ENCODE measurements at regions not wholly inside any gene's neighbourhood (a gene's known extent, or its start where the extent isn't known, plus 50 kb on each side); places are given as distances from the start of the nearest gene placed in this dataset.

- no peak overlapping the region for H3K27ac ChIP-seq (ENCODE audit: low read length)
- no peaks in the 10 kb centered on the region for H3K79me2 ChIP-seq (replicated peaks; ENCODE audit: insufficient read depth, low read length)
- H3K27me3 ChIP-seq (ENCODE audit: insufficient read depth, low read depth, low read length), result no peaks in the 10 kb centered on the region
- TF ChIP-seq EP300 (conservative IDR thresholded peaks at IDR 0.05; ENCODE audit: poor library complexity, severe bottlenecking) (no peak), RAD21 (conservative IDR thresholded peaks at IDR 0.05) (no peak), SMC3 (conservative IDR thresholded peaks at IDR 0.05; ENCODE audit: poor library complexity) (no peak), POLR2AphosphoS5 (IDR thresholded peaks at IDR 0.05) (no peak), EZH2 (IDR thresholded peaks at IDR 0.05; ENCODE audit: borderline replicate concordance, insufficient read depth, low read length, poor library complexity, severe bottlenecking) (no peak)
- no peaks in the 10 kb centered on the region for H3K36me3 ChIP-seq (ENCODE audit: insufficient read depth, low read length)
- H2AFZ ChIP-seq (ENCODE audit: low read depth, low read length), result no peak overlapping the region
- no peak overlapping the region for H3K4me2 ChIP-seq (ENCODE audit: low read length)
- no peak overlapping the region for H3K4me3 ChIP-seq (ENCODE audit: low read length)
- H3K9me2 ChIP-seq (ENCODE audit: insufficient read depth, low read length), result no peaks in the 10 kb centered on the region
- no peak overlapping the region for H3K9ac ChIP-seq (ENCODE audit: low read length)
- no peaks in the 10 kb centered on the region for H4K20me1 ChIP-seq (ENCODE audit: insufficient read depth)
- H3F3A ChIP-seq (ENCODE audit: insufficient read depth, low read length, poor library complexity, severe bottlenecking), result no peaks in the 10 kb centered on the region
- H3K9me3 ChIP-seq (ENCODE audit: low read length), result no peaks in the 10 kb centered on the region
Observed at GRCh38 chr3:59303452-59303851, 253.6 kb upstream of the CFAP20DC start.

- Histone ChIP-seq H3K9me2 (ENCODE audit: insufficient read depth, low read length) (no peaks in the 10 kb centered on the region), H3F3A (ENCODE audit: insufficient read depth, low read length, poor library complexity, severe bottlenecking) (no peaks in the 10 kb centered on the region), H3K36me3 (ENCODE audit: insufficient read depth, low read length) (no peaks in the 10 kb centered on the region), H2AFZ (ENCODE audit: low read depth, low read length) (no peak overlapping the region), H4K20me1 (ENCODE audit: insufficient read depth) (no peaks in the 10 kb centered on the region), H3K4me3 (ENCODE audit: low read length) (no peak overlapping the region), H3K79me2 (replicated peaks; ENCODE audit: insufficient read depth, low read length) (no peaks in the 10 kb centered on the region), H3K27ac (ENCODE audit: low read length) (no peak overlapping the region), H3K9ac (ENCODE audit: low read length) (no peak overlapping the region), H3K9me3 (ENCODE audit: low read length) (no peaks in the 10 kb centered on the region), H3K4me2 (ENCODE audit: low read length) (no peak overlapping the region), H3K27me3 (ENCODE audit: insufficient read depth, low read depth, low read length) (no peaks in the 10 kb centered on the region)
- no peak for TF ChIP-seq CTCF (IDR thresholded peaks at IDR 0.05; ENCODE audit: poor library complexity, severe bottlenecking)
- TF ChIP-seq SMC3 (conservative IDR thresholded peaks at IDR 0.05; ENCODE audit: poor library complexity), result no peak
- no peak for TF ChIP-seq TAF1 (IDR thresholded peaks at IDR 0.05; ENCODE audit: low read depth)
- no peak for TF ChIP-seq MXI1 (conservative IDR thresholded peaks at IDR 0.05; ENCODE audit: poor library complexity, severe bottlenecking)
- TF ChIP-seq REST (IDR thresholded peaks at IDR 0.05; ENCODE audit: borderline replicate concordance), result no peak
- no peak for TF ChIP-seq POLR2AphosphoS5 (IDR thresholded peaks at IDR 0.05)
- no peak for TF ChIP-seq EZH2 (IDR thresholded peaks at IDR 0.05; ENCODE audit: borderline replicate concordance, insufficient read depth, low read length, poor library complexity, severe bottlenecking)
- no peak for TF ChIP-seq RAD21 (conservative IDR thresholded peaks at IDR 0.05)
- no peak for TF ChIP-seq EP300 (conservative IDR thresholded peaks at IDR 0.05; ENCODE audit: poor library complexity, severe bottlenecking)
Observed at GRCh38 chr3:59302442-59302841, 252.6 kb upstream of the CFAP20DC start.

Measured in neural cell (in vitro differentiated cells).